Liver (tissue), 8 donors: ENCODE measurements at regions not wholly inside any gene's neighbourhood (a gene's known extent, or its start where the extent isn't known, plus 50 kb on each side); places are given as distances from the start of the nearest gene placed in this dataset.

Experiments used
- DNase-seq: peaks from one replicate; pipeline ENCODE4 v3.0.0-alpha.2; 2017; ENCODE audit warnings: low spot score
- H3K27ac ChIP-seq, 2 donors: one replicate each; pipeline ENCODE4 v1.7.0; 2013; ENCODE audit warnings: inconsistent platforms in 2 of 2, low read length in 2 of 2, control low read depth in 1 of 2, low read depth in 1 of 2, mild to moderate bottlenecking in 1 of 2
- H3K27me3 ChIP-seq, 4 donors: one replicate each; pipeline versions ENCODE4 v1.6.1 to v1.7.0; 2013; ENCODE audit warnings: low read length in 3 of 4, inconsistent platforms in 1 of 4, mild to moderate bottlenecking in 1 of 4, moderate library complexity in 1 of 4; ENCODE audit not compliant: control insufficient read depth in 4 of 4, insufficient read depth in 4 of 4
- H3K36me3 ChIP-seq, 4 donors: one replicate each; pipeline versions ENCODE4 v1.6.1 to v1.7.0; 2013; ENCODE audit warnings: low read length in 3 of 4, mild to moderate bottlenecking in 3 of 4, low read depth in 1 of 4, moderate library complexity in 1 of 4; ENCODE audit not compliant: control insufficient read depth in 4 of 4, insufficient read depth in 3 of 4
- H3K4me1 ChIP-seq, 4 donors: one replicate each; pipeline versions ENCODE4 v1.6.1 to v1.7.0; 2013; ENCODE audit warnings: low read length in 3 of 4, mild to moderate bottlenecking in 3 of 4, moderate library complexity in 1 of 4; ENCODE audit not compliant: control insufficient read depth in 4 of 4, insufficient read depth in 4 of 4
- H3K4me3 ChIP-seq, 3 donors: one replicate each; pipeline versions ENCODE4 v1.6.1 to v1.7.0; 2013; ENCODE audit warnings: low read length in 3 of 3, control low read depth in 1 of 3, low read depth in 1 of 3, mild to moderate bottlenecking in 1 of 3
- H3K9ac ChIP-seq, 2 donors: one replicate each; pipeline ENCODE4 v1.7.0; 2013; ENCODE audit warnings: low read length in 2 of 2, mild to moderate bottlenecking in 2 of 2, moderate library complexity in 2 of 2, control low read depth in 1 of 2, low read depth in 1 of 2
- H3K9me3 ChIP-seq, 4 donors: one replicate each; pipeline versions ENCODE4 v1.6.1 to v1.7.0; 2013; ENCODE audit warnings: low read length in 3 of 4; ENCODE audit not compliant: control insufficient read depth in 4 of 4
- EGR1 ChIP-seq, 2 donors: IDR thresholded peaks; 2 replicates each; pipeline ENCODE4 v1.6.1; 2016 to 2018; ENCODE audit warnings: antibody characterized with exemption in 2 of 2, low read depth in 2 of 2
- FOXA1 ChIP-seq: IDR thresholded peaks from 2 replicates; pipeline ENCODE4 v1.6.1; 2016; ENCODE audit warnings: antibody characterized with exemption
- FOXA2 ChIP-seq: IDR thresholded peaks from 2 replicates; pipeline ENCODE4 v1.6.1; 2016; ENCODE audit warnings: antibody characterized with exemption
- GABPA ChIP-seq, 2 donors: IDR thresholded peaks in 1 of 2; conservative IDR thresholded peaks in 1 of 2; 2 replicates each; pipeline ENCODE4 v1.6.1; 2016; ENCODE audit warnings: antibody characterized with exemption in 2 of 2, mild to moderate bottlenecking in 1 of 2, moderate library complexity in 1 of 2
- HNF4A ChIP-seq, 2 donors: conservative IDR thresholded peaks; 2 replicates each; pipeline ENCODE4 v1.6.1; 2016; ENCODE audit warnings: antibody characterized with exemption in 2 of 2, mild to moderate bottlenecking in 2 of 2
- HNF4G ChIP-seq: IDR thresholded peaks from 2 replicates; pipeline ENCODE4 v1.6.1; 2016; ENCODE audit warnings: antibody characterized with exemption
- JUND ChIP-seq, 2 donors: IDR thresholded peaks; 2 replicates each; pipeline ENCODE4 v1.6.1; 2016; ENCODE audit warnings: antibody characterized with exemption in 2 of 2
- NR2F2 ChIP-seq: IDR thresholded peaks from 2 replicates; pipeline ENCODE4 v1.6.1; 2016; ENCODE audit warnings: antibody characterized with exemption
- RAD21 ChIP-seq, 2 donors: IDR thresholded peaks; 2 replicates each; pipeline ENCODE4 v1.6.1; 2016; ENCODE audit warnings: antibody characterized with exemption in 2 of 2, mild to moderate bottlenecking in 2 of 2
- RXRA ChIP-seq, 2 donors: IDR thresholded peaks; 2 replicates each; pipeline ENCODE4 v1.6.1; 2017 to 2018; ENCODE audit warnings: antibody characterized with exemption in 2 of 2, mild to moderate bottlenecking in 1 of 2
- SP1 ChIP-seq: IDR thresholded peaks from 2 replicates; pipeline ENCODE4 v1.6.1; 2018; ENCODE audit warnings: antibody characterized with exemption, mild to moderate bottlenecking
- TAF1 ChIP-seq: conservative IDR thresholded peaks from 2 replicates; pipeline ENCODE4 v1.6.1; 2016; ENCODE audit warnings: antibody characterized with exemption, mild to moderate bottlenecking
- YY1 ChIP-seq: IDR thresholded peaks from 2 replicates; pipeline ENCODE4 v1.6.1; 2016; ENCODE audit warnings: antibody characterized with exemption, mild to moderate bottlenecking
- WGBS: extraction: QIAGEN DNeasy Blood & Tissue Kit; methylation state at CpG from one replicate; pipeline ENCODE4 v1.1.7; 2013; 5-methylcytosine and 5-hydroxymethylcytosine counted together
- TF ChIP-seq, protein P1 (sequence below): IDR thresholded peaks from 2 replicates; pipeline ENCODE4 v1.6.1; 2016; ENCODE audit warnings: antibody characterized with exemption
- TF ChIP-seq, protein P2 (sequence below): fragments of 150-350 bp; IDR thresholded peaks from 2 replicates; pipeline ENCODE4 v1.5.1; 2017; ENCODE audit warnings: improper control_type of control experiment, low read depth, low read length; ENCODE audit not compliant: missing input control
- TF ChIP-seq, protein P3 (sequence below): IDR thresholded peaks from 2 replicates; pipeline ENCODE4 v1.6.1; 2016; ENCODE audit warnings: antibody characterized with exemption
- TF ChIP-seq, protein P4 (sequence below): IDR thresholded peaks from 2 replicates; pipeline ENCODE4 v1.6.1; 2016; ENCODE audit warnings: antibody characterized with exemption
- TF ChIP-seq, protein P5 (sequence below): IDR thresholded peaks from 2 replicates; pipeline ENCODE4 v1.6.1; 2016; ENCODE audit warnings: antibody characterized with exemption, mild to moderate bottlenecking
- donor health status: healthy.
- donor health status: healthy.
- donor health status: healthy.
- donor health status: healthy.
- donor health status: healthy.

DNA sequence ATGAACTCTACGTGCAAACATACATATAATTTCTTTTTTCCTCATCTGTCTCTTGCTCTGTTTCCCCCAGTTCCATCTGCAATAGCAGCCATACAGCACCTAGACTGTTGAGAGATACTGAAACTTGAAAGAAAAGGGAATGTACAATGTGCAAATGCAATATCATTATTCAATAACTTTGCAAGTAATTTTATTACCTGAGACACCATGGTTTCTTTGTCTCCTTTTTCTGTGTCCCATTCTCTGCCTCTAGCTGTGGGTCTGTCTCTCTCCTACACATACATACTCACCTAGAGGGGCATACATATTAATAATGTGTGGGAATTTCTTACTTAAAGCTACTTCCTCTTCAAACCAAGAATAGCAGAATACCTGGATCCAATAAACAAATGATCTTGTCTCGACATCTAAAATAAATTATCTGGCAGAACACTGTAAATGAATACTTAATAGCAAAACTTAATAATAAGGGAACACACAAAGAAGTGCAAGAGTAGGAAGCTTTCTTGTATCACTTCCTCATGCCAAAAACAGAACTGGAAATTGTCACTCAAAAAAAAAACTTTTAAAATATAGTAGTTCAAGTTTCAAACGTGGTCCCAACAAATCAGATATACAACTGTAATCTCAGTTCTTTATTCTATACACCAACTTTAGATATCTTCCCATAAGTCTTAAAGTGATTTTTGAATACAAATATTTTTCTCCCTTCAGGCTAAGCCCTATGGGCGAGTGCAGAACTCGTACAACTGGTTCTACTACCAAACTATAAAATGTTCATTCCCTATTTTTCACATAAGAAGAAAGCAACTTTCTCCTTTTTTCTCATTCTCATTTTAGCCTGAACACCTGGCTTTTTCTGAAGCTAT lies 194.6 kb downstream of the NRIP1 start:
- Histone ChIP-seq H3K4me3 (no peak overlapping the region), H3K27me3 (no peaks in the 10 kb centered on the region), H3K27ac (no peak overlapping the region), H3K36me3 (no peaks in the 10 kb centered on the region), H3K4me1 (peaks cover 0 to 3% (median 0%) of the 10 kb centered on the region in 4 donors), H3K9ac (no peak overlapping the region), H3K9me3 (no peaks in the 10 kb centered on the region)
- DNase-seq = no peak
- TF ChIP-seq HNF4G = no peak
- no peak for TF ChIP-seq RAD21 (IDR thresholded peaks at IDR 0.05)
- no peak for TF ChIP-seq SP1
- TF ChIP-seq EGR1 (IDR thresholded peaks at IDR 0.05; ENCODE audit: low read depth in 2 of 2) = no peak
- TF ChIP-seq, protein P1, sequence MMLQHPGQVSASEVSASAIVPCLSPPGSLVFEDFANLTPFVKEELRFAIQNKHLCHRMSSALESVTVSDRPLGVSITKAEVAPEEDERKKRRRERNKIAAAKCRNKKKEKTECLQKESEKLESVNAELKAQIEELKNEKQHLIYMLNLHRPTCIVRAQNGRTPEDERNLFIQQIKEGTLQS = no peak
- TF ChIP-seq GABPA (IDR thresholded peaks at IDR 0.05 in 1 of 2, conservative IDR thresholded peaks at IDR 0.05 in 1 of 2) = no peak
- TF ChIP-seq, protein P2, sequence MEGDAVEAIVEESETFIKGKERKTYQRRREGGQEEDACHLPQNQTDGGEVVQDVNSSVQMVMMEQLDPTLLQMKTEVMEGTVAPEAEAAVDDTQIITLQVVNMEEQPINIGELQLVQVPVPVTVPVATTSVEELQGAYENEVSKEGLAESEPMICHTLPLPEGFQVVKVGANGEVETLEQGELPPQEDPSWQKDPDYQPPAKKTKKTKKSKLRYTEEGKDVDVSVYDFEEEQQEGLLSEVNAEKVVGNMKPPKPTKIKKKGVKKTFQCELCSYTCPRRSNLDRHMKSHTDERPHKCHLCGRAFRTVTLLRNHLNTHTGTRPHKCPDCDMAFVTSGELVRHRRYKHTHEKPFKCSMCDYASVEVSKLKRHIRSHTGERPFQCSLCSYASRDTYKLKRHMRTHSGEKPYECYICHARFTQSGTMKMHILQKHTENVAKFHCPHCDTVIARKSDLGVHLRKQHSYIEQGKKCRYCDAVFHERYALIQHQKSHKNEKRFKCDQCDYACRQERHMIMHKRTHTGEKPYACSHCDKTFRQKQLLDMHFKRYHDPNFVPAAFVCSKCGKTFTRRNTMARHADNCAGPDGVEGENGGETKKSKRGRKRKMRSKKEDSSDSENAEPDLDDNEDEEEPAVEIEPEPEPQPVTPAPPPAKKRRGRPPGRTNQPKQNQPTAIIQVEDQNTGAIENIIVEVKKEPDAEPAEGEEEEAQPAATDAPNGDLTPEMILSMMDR = no peak
- no peak for TF ChIP-seq YY1
- TF ChIP-seq FOXA2 = no peak
- TF ChIP-seq, protein P3, sequence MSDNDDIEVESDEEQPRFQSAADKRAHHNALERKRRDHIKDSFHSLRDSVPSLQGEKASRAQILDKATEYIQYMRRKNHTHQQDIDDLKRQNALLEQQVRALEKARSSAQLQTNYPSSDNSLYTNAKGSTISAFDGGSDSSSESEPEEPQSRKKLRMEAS = no peak
- TF ChIP-seq, protein P4, sequence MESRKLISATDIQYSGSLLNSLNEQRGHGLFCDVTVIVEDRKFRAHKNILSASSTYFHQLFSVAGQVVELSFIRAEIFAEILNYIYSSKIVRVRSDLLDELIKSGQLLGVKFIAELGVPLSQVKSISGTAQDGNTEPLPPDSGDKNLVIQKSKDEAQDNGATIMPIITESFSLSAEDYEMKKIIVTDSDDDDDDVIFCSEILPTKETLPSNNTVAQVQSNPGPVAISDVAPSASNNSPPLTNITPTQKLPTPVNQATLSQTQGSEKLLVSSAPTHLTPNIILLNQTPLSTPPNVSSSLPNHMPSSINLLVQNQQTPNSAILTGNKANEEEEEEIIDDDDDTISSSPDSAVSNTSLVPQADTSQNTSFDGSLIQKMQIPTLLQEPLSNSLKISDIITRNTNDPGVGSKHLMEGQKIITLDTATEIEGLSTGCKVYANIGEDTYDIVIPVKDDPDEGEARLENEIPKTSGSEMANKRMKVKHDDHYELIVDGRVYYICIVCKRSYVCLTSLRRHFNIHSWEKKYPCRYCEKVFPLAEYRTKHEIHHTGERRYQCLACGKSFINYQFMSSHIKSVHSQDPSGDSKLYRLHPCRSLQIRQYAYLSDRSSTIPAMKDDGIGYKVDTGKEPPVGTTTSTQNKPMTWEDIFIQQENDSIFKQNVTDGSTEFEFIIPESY = no peak
- no peak for TF ChIP-seq TAF1
- no peak for TF ChIP-seq FOXA1
- TF ChIP-seq NR2F2 = no peak
- no peak for TF ChIP-seq JUND (IDR thresholded peaks at IDR 0.05)
- no peak for TF ChIP-seq HNF4A (conservative IDR thresholded peaks at IDR 0.05)
- no peak for TF ChIP-seq RXRA (IDR thresholded peaks at IDR 0.05)
- TF ChIP-seq, protein P5, sequence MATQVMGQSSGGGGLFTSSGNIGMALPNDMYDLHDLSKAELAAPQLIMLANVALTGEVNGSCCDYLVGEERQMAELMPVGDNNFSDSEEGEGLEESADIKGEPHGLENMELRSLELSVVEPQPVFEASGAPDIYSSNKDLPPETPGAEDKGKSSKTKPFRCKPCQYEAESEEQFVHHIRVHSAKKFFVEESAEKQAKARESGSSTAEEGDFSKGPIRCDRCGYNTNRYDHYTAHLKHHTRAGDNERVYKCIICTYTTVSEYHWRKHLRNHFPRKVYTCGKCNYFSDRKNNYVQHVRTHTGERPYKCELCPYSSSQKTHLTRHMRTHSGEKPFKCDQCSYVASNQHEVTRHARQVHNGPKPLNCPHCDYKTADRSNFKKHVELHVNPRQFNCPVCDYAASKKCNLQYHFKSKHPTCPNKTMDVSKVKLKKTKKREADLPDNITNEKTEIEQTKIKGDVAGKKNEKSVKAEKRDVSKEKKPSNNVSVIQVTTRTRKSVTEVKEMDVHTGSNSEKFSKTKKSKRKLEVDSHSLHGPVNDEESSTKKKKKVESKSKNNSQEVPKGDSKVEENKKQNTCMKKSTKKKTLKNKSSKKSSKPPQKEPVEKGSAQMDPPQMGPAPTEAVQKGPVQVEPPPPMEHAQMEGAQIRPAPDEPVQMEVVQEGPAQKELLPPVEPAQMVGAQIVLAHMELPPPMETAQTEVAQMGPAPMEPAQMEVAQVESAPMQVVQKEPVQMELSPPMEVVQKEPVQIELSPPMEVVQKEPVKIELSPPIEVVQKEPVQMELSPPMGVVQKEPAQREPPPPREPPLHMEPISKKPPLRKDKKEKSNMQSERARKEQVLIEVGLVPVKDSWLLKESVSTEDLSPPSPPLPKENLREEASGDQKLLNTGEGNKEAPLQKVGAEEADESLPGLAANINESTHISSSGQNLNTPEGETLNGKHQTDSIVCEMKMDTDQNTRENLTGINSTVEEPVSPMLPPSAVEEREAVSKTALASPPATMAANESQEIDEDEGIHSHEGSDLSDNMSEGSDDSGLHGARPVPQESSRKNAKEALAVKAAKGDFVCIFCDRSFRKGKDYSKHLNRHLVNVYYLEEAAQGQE = no peak
- WGBS = 79% methylated on average over 5 of the region's 5 CpGs
